Cerebellar nuclear complex (tissue), 1 donor: ENCODE measurements at regions not wholly inside any gene's neighbourhood (a gene's known extent, or its start where the extent isn't known, plus 50 kb on each side); places are given as distances from the start of the nearest gene placed in this dataset.
"Not testable (repeated sequence)": the region's sequence is repeated elsewhere in the genome, so short reads cannot be mapped to it uniquely, and the experiment has no call there.

Source experiments
- DNase-seq, 2 experiments: peaks; one replicate each; lab custom pipeline; 2025; lab: John Stamatoyannopoulos, UW

DNA sequence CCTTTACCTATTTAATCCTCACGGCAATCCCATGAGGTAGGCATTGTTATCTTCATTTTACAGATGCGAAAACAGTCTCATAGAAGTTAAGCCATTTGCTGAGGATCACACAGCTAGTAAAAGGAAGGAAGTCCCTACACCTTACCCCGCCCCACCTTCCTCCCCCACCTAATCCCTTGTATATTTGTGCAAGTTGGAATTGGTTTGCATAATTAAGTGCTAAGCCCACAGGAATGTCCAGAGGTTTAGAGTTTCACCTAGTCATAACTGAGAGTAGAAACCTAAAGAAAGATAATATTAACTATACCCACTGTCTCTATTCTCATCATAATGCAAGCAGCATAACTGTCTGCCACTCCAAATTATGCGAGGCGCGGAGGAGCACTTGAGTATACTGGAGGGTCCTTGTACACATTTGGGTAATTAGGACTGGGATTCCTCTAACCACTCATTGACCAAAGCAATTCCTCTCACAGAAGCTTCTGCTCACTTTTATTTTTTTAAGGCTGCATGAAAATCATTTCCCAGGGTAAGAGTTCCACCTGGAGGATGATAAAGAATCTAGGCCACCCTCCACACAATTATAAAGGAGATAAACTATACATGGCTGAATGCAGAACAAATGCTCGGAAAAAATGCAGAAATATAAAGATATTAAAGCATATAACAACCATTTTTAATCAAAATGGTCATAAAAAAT is 199.9 kb downstream of the FAM181B start:
- no peak for DNase-seq

- DNase-seq, result no peak
Measured at GRCh38 chr11:82529936-82530335, 203.7 kb downstream of the FAM181B start.

DNA sequence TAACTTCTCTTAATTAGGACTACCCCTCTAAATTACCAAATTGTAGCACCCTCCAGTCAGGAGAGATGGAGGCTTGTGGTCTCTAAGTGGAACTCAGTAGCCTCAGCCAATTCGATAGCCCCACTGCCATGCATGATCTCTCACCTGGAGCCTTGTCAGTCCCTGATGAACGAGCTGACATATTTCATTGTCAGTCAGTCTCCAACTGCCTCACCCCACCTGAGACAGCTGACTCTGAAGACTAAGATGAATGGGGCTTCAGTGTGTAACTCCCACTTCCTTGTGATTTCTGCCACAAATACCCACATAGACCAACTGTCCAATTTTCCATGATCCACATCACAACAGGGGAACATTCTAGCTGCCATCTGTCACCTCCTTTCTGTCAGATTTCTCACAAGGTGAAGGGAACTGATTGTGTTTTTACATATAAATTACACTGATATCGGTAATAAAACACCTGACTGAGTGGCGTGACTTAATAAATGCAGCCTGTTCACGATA is 206.5 kb downstream of the FAM181B start:
- no peak for DNase-seq

- DNase-seq, result no peak
Measured at GRCh38 chr11:82523141-82523540, 210.5 kb downstream of the FAM181B start.

GRCh38 chr11:82521427-82521826 is 212.2 kb downstream of the FAM181B start:
- DNase-seq, result no peak

DNA sequence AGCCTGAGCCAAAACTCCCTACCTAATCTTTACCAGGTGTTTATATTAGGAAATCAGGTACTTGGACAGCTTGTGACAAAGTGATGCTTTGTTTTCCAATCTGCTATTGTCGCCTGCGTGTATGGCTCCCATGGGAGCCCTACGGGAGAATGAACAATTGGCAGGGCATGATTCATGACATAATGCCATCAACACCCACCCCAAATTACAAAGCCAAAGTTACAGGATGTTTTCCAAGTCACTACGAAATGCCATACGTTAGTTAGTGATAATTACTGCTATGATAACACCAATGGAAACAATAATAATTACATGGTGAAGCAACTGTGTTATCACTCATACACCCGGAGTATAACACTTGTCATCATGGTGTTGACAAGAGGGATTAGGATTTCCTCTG is 226.4 kb downstream of the FAM181B start:
- no peak for DNase-seq

DNA sequence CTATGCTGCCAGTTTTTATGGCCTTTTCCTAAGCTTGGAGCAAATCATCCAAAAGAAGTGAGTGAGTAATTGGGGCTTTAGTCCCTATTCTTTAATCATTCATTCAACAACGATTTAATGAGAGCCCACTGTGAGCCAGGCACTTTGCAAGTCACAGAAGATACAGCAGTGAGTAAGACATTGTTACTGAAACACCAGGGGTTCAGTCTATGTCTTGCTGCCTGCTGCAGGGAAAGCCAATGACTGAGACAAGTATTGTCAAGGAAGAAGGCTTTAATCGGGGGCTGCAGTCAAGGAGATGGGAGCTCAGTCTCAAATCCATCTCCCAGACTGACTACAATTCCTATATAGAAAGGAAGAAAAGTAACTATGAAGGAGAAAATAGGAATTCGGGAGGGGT is 228.3 kb downstream of the FAM181B start:
- no peak for DNase-seq

DNA sequence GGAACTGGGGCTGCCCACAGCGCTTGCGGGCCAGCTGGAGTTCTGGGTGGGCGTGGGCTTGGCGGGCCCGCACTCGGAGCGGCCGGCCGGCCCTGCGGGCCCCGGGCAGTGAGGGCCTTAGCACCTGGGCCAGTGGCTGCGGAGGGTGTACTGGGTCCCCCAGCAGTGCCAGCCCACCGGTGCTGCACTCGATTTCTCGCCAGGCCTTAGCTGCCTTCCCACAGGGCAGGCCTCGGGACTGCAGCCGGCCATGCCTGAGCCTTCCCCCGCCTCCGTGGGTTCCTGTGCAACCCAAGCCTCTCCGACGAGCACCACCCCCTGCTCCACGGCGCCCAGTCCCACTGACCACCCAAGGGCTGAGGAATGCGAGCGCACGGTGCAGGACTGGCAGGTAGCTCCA is 232.5 kb downstream of the FAM181B start:
- DNase-seq, result not testable (repeated sequence)

DNA sequence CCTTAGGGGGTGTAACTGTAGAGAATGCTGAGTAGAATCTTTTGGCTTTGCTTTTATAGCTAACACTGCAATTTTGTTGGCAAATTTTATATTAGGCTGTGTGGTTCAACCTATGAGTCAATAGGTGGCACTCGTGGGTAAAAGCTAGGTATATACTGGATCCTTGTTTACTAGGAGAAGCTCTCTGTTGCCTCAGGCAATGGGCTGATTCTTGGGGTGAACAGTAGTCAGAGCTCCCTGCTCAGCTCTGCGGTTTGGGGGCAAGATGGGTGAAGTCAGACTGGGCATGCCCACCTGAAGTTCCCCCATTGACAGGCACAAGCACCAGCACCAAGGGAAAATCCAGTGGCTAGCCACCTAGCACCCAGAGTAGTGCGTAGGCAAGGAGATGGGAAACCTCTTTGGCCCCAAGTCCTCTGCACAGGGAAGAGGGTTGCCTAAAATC is 238.7 kb downstream of the FAM181B start:
- DNase-seq, result no peak

DNA sequence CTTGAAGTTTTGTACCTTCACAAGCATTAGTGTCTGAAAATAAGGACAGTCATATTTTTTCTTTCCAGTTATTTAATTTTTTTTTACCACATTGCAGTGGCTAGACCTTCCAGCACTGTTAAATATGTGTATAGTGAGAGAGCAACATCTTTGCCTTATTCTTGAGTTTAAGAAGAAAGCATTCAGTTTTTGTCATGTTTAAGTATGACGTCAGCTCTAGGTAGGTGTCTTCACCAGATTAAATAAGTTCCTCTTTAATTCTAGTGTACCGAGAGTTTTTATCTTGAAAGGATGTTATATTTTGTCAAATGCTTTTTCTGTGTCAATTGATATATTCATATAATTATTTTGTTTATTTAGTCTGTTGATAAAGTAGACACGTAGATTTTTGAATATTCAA is 258.8 kb downstream of the FAM181B start:
- no peak for DNase-seq

DNA sequence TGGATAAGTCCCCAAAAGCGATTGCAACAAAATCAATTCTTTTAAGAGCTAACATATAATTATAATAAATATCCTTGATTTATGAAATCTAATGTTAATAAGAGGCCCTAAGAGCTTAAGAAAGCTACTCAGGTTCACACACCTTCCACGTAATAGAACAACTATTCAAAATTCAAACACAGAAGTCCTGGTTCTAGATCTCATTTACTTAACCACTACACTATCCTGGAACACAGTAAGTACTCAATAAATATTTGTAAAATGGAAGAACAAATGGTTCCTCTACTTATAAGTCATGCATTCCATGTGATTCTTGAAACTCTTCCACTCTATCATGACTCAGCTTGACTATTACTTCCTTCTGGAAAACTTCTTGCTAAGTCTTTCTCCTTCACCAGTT is 268.2 kb downstream of the FAM181B start:
- DNase-seq, result no peak

DNA sequence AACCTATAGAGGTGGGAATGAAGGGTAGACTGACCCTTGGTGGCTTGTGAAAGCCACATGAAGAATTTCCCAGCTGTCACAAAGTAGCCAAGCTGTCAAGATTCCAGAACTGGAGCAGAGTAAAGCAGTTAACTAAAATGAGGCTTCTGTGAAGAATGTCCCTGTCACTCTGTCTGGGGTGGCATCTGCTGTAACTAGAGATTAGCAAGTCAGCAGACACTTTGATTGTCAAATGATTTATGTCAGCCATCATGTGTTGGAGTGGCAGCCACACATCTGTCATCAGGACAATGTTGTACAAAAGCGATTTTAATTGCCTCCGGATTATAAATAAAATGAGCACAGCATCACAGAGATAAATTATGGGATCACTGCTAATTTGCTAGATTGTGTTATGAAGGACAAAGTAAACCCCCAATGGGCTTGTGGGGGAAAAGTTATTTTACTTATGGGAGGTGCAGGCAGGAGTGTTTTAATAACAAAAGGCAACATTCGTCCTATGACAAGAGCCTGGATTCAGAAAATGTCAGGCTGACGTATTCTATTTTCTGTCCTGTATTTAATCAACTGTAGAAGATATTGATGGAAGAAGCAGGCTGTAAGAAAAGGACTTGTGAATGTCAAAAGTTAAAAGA is 270.9 kb downstream of the FAM181B start:
- no peak for DNase-seq

DNA sequence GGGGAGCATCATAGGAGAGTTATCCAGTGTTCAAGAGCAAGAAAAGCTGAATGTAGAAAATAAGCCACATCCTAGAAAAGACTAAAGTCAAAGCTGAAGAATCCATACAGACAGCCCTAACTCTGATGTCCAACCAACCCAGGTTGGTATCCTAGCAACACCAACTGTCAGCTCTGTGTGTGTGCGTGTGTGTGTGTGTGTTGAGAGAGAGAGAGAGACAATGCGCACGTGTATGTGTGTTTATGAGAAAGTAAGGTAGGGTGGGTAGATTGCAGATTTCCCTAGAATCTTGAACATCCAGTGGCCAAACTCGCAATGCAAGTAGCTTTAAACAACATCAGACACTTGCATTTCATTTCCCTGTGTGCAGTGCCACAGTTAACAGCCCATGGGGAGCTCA is 274.9 kb downstream of the FAM181B start:
- no peak for DNase-seq

DNA sequence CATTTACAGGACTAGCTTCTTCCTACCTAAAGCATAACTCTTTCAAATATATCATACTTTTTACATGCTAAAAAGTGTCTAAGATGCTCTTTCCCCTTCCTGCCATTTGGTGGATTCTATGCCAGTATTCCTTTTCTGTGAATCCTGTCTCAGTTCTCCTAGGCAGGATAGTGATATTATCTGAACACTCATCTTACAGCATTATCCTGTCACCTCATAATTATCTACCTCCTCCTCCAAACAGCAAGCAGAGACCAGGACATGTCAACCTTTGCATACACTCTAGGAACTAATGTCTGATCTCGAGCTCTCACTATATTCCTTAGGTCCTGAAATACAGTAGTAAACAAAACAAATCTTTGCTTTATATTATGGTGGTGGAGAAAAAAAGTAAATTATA is 275.5 kb downstream of the FAM181B start:
- no peak for DNase-seq

- DNase-seq, result no peak
Measured at GRCh38 chr11:82450996-82451395, 282.7 kb downstream of the FAM181B start.

- DNase-seq, result no peak
Measured at GRCh38 chr11:82406611-82407010, 327.1 kb downstream of the FAM181B start.

GRCh38 chr11:82405421-82405820 is 328.2 kb downstream of the FAM181B start:
- no peak for DNase-seq

DNA sequence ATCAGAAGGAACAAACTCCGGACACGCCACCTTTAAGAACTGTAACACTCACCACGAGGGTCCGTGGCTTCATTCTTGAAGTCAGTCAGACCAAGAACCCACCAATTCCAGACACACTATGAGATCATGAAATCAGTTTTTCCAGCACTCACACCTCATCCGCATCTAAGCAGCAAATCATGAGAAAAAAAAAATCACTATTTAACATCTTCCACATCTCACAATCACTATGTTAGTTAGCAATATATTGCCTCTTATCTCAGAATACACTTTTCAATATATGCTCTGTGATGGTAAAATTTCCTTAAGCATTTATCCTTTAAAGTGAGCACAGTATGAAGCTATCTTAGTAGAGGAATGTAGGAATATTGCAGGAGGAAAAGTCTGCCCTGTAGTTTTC is 328.7 kb downstream of the FAM181B start:
- DNase-seq, result no peak

DNA sequence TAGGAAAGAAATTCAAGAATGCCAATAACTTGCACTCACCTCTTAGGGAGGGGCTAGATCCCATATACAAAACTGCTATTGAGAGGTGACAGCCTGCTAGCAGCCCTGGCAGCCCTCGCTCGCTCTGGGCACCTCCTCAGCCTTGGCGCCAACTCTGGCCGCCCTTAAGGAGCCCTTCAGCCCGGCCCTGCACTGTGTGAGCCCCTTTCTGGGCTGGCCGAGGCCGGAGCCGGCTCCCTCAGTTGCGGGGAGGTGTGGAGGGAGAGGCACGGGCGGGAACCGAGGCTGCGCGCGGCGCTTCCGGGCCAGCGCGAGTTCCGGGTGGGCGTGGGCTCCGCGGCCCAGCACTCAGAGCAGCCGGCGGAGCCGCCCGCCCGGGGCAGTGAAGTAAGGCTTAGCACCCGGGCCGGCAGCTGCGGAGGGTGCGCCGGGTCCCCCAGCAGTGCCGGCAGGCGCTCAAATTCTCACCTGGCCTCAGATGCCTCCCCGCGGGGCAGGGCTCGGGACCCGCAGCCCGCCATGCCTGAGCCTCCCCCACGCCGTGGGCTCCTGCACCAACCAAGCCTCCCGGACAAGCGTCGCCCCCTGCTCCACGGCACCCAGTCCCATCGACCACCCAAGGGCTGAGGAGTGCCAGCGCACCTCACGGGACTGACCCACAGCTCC is 329.9 kb downstream of the FAM181B start:
- no peak for DNase-seq

GRCh38 chr11:82398300-82398815 is 335.3 kb downstream of the FAM181B start:
- DNase-seq, result no peak

- DNase-seq, result not testable (repeated sequence)
Measured at GRCh38 chr11:82396639-82397038, 337.0 kb downstream of the FAM181B start.

- DNase-seq, result no peak
Measured at GRCh38 chr11:82384308-82384707, 349.4 kb downstream of the FAM181B start.
